ENCODE measurements at regions not wholly inside any gene's neighbourhood (a gene's known extent, or its start where the extent isn't known, plus 50 kb on each side); places are given as distances from the start of the nearest gene placed in this dataset.
"Not testable (repeated sequence)": the region's sequence is repeated elsewhere in the genome, so short reads cannot be mapped to it uniquely, and the experiment has no call there.

DNA sequence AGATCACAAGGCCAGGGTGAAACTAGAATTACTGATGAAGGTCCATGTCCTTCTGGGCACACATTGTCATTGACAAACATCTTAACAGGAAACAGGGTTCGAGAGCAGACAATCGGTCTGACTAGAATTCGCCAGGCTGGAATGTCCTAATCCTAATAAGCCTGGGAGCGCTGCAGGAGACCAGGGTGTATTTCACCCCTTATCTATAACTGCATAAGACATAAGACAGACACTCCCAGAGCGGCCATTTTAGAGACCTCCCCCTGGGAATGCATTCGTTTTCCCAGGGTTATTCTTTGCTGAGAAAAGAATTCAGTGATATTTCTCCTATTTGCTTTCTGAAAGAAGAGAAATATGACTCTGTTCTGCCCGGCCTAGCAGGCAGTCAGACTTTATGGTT, 1112.9 kb upstream of the TENM3 start:
- not testable (repeated sequence) for TF ChIP-seq SREBF2 (IDR thresholded peaks at IDR 0.05; ENCODE audit: low read length); SMAD5 (IDR thresholded peaks at IDR 0.05; ENCODE audit: low read depth); CTCF (IDR thresholded peaks at IDR 0.05 in 2 of 3, conservative IDR thresholded peaks at IDR 0.05 in 1 of 3; ENCODE audit: control insufficient read depth in 2 of 3, extremely low read depth in 1 of 3, insufficient read depth in 1 of 3, low read depth in 3 of 3, low read length in 3 of 3); EZH2 (IDR thresholded peaks at IDR 0.05; ENCODE audit: borderline replicate concordance, control insufficient read depth, low read depth, low read length)
- TF ChIP-seq, protein P1, sequence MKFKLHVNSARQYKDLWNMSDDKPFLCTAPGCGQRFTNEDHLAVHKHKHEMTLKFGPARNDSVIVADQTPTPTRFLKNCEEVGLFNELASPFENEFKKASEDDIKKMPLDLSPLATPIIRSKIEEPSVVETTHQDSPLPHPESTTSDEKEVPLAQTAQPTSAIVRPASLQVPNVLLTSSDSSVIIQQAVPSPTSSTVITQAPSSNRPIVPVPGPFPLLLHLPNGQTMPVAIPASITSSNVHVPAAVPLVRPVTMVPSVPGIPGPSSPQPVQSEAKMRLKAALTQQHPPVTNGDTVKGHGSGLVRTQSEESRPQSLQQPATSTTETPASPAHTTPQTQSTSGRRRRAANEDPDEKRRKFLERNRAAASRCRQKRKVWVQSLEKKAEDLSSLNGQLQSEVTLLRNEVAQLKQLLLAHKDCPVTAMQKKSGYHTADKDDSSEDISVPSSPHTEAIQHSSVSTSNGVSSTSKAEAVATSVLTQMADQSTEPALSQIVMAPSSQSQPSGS (IDR thresholded peaks at IDR 0.05; ENCODE audit: low read length), result not testable (repeated sequence)

Data from GM12878 (cell line).